ENCODE measurements at regions not wholly inside any gene's neighbourhood (a gene's known extent, or its start where the extent isn't known, plus 50 kb on each side); places are given as distances from the start of the nearest gene placed in this dataset.

GRCh38 chr2:242020196-242021004, 150.9 kb downstream of the RTP5 start:
- TF ChIP-seq SNAI2 (CRISPR knock-in tag; IDR thresholded peaks at IDR 0.05) (no peak), ZC3H10 (CRISPR knock-in tag; IDR thresholded peaks at IDR 0.05) (no peak), TOX (CRISPR knock-in tag; IDR thresholded peaks at IDR 0.05; ENCODE audit: borderline replicate concordance) (no peak), ZNF565 (CRISPR knock-in tag; conservative IDR thresholded peaks at IDR 0.05; ENCODE audit: low read depth) (no peak), RARB (CRISPR knock-in tag; IDR thresholded peaks at IDR 0.05) (no peak), TCF4 (CRISPR knock-in tag; IDR thresholded peaks at IDR 0.05; ENCODE audit: borderline replicate concordance) (no peak), ZFP3 (CRISPR knock-in tag; IDR thresholded peaks at IDR 0.05) (no peak), ISL1 (CRISPR knock-in tag; IDR thresholded peaks at IDR 0.05) (no peak), ESRRG (CRISPR knock-in tag; IDR thresholded peaks at IDR 0.05) (no peak), ZNF70 (CRISPR knock-in tag; IDR thresholded peaks at IDR 0.05) (no peak), CSDC2 (CRISPR knock-in tag; IDR thresholded peaks at IDR 0.05) (no peak), BACH2 (CRISPR knock-in tag; IDR thresholded peaks at IDR 0.05; ENCODE audit: borderline replicate concordance) (no peak), GLIS3 (CRISPR knock-in tag; IDR thresholded peaks at IDR 0.05) (no peak), ZFP30 (CRISPR knock-in tag; IDR thresholded peaks at IDR 0.05) (no peak), PPARA (CRISPR knock-in tag; IDR thresholded peaks at IDR 0.05; ENCODE audit: borderline replicate concordance) (no peak), ZNF8 (CRISPR knock-in tag; IDR thresholded peaks at IDR 0.05) (no peak)
- TF ChIP-seq, protein P1, sequence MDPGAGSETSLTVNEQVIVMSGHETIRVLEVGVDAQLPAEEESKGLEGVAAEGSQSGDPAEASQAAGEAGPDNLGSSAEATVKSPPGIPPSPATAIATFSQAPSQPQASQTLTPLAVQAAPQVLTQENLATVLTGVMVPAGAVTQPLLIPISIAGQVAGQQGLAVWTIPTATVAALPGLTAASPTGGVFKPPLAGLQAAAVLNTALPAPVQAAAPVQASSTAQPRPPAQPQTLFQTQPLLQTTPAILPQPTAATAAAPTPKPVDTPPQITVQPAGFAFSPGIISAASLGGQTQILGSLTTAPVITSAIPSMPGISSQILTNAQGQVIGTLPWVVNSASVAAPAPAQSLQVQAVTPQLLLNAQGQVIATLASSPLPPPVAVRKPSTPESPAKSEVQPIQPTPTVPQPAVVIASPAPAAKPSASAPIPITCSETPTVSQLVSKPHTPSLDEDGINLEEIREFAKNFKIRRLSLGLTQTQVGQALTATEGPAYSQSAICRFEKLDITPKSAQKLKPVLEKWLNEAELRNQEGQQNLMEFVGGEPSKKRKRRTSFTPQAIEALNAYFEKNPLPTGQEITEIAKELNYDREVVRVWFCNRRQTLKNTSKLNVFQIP (CRISPR knock-in tag; IDR thresholded peaks at IDR 0.05; ENCODE audit: borderline replicate concordance, low read depth), result no peak
- TF ChIP-seq, protein P2, sequence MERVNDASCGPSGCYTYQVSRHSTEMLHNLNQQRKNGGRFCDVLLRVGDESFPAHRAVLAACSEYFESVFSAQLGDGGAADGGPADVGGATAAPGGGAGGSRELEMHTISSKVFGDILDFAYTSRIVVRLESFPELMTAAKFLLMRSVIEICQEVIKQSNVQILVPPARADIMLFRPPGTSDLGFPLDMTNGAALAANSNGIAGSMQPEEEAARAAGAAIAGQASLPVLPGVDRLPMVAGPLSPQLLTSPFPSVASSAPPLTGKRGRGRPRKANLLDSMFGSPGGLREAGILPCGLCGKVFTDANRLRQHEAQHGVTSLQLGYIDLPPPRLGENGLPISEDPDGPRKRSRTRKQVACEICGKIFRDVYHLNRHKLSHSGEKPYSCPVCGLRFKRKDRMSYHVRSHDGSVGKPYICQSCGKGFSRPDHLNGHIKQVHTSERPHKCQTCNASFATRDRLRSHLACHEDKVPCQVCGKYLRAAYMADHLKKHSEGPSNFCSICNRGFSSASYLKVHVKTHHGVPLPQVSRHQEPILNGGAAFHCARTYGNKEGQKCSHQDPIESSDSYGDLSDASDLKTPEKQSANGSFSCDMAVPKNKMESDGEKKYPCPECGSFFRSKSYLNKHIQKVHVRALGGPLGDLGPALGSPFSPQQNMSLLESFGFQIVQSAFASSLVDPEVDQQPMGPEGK (CRISPR knock-in tag; IDR thresholded peaks at IDR 0.05; ENCODE audit: borderline replicate concordance), result no peak
- TF ChIP-seq, protein P3, sequence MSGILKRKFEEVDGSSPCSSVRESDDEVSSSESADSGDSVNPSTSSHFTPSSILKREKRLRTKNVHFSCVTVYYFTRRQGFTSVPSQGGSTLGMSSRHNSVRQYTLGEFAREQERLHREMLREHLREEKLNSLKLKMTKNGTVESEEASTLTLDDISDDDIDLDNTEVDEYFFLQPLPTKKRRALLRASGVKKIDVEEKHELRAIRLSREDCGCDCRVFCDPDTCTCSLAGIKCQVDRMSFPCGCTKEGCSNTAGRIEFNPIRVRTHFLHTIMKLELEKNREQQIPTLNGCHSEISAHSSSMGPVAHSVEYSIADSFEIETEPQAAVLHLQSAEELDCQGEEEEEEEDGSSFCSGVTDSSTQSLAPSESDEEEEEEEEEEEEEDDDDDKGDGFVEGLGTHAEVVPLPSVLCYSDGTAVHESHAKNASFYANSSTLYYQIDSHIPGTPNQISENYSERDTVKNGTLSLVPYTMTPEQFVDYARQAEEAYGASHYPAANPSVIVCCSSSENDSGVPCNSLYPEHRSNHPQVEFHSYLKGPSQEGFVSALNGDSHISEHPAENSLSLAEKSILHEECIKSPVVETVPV (CRISPR knock-in tag; IDR thresholded peaks at IDR 0.05), result no peak
- ATAC-seq, result no peak

GRCh38 chr2:242022550-242023290, 153.2 kb downstream of the RTP5 start:
- TF ChIP-seq ZNF8 (CRISPR knock-in tag; IDR thresholded peaks at IDR 0.05) (no peak), GLIS3 (CRISPR knock-in tag; IDR thresholded peaks at IDR 0.05) (no peak), ZNF70 (CRISPR knock-in tag; IDR thresholded peaks at IDR 0.05) (no peak)
- TF ChIP-seq, protein P3 (CRISPR knock-in tag; IDR thresholded peaks at IDR 0.05), result no peak
- TF ChIP-seq, protein P2 (CRISPR knock-in tag; IDR thresholded peaks at IDR 0.05; ENCODE audit: borderline replicate concordance), result no peak
- TF ChIP-seq, protein P1 (CRISPR knock-in tag; IDR thresholded peaks at IDR 0.05; ENCODE audit: borderline replicate concordance, low read depth), result no peak
- no peak for ATAC-seq

All from SK-N-SH treated with all-trans-retinoic acid at 6 μM for 48 hours (cell line).